ENCODE measurements at regions not wholly inside any gene's neighbourhood (a gene's known extent, or its start where the extent isn't known, plus 50 kb on each side); places are given as distances from the start of the nearest gene placed in this dataset.

GRCh38 chr20:53757472-53757913 is 163.9 kb upstream of the ZNF217 start:
- BruUV-seq (replicated peaks): no TSS peak
- no peaks in the 10 kb centered on the region for H4K20me1 ChIP-seq (ENCODE audit: insufficient read depth, low read length)
- H4K91ac ChIP-seq (ENCODE audit: insufficient read depth, low read depth, low read length): no peak overlapping the region
- H3K79me1 ChIP-seq (ENCODE audit: low read depth in 1 of 2, low read length in 2 of 2): no peaks in the 10 kb centered on the region
- H4K5ac ChIP-seq (ENCODE audit: low read depth, low read length): no peak overlapping the region
- H3K23ac ChIP-seq (ENCODE audit: low read depth, low read length): no peak overlapping the region
- H3K14ac ChIP-seq (replicated peaks; ENCODE audit: low read depth, low read length): no peak overlapping the region
- no peak overlapping the region for H2BK5ac ChIP-seq (ENCODE audit: low read depth, low read length, poor library complexity, severe bottlenecking)
- intact Hi-C loops (cut with micrococcal nuclease): no loop called here
- dilution Hi-C loops (cut with HindIII; ENCODE audit: low sequenced_read_pairs, unreplicated experiment): no loop called here
- no peak overlapping the region for H2AFZ ChIP-seq (replicated peaks; ENCODE audit: low read length, poor library complexity)
- TF ChIP-seq RFX5 (IDR thresholded peaks at IDR 0.05; ENCODE audit: low read depth, low read length) (no peak), NFE2L2 (IDR thresholded peaks at IDR 0.05; ENCODE audit: low read depth, low read length) (no peak), ELK1 (IDR thresholded peaks at IDR 0.05; ENCODE audit: borderline replicate concordance, low read depth, low read length) (no peak), MAFK (IDR thresholded peaks at IDR 0.05; ENCODE audit: low read depth, low read length) (no peak), MXI1 (IDR thresholded peaks at IDR 0.05; ENCODE audit: borderline replicate concordance, low read depth, low read length) (no peak), SMC3 (IDR thresholded peaks at IDR 0.05; ENCODE audit: low read depth, low read length) (no peak), RAD21 (IDR thresholded peaks at IDR 0.05; ENCODE audit: low read length) (no peak), MAZ (IDR thresholded peaks at IDR 0.05; ENCODE audit: borderline replicate concordance, low read depth, low read length) (no peak), USF2 (IDR thresholded peaks at IDR 0.05; ENCODE audit: low read depth, low read length) (no peak), RCOR1 (IDR thresholded peaks at IDR 0.05; ENCODE audit: insufficient replicate concordance, low read length) (no peak), FOS (IDR thresholded peaks at IDR 0.05; ENCODE audit: low read depth, low read length) (no peak), BHLHE40 (IDR thresholded peaks at IDR 0.05; ENCODE audit: low read depth, low read length) (no peak), POLR2A (IDR thresholded peaks at IDR 0.05; ENCODE audit: low read depth, low read length) (no peak), CTCF (conservative IDR thresholded peaks at IDR 0.05; ENCODE audit: low read depth, low read length) (no peak)
- no peak for ATAC-seq (ENCODE audit: low read depth)
- no peak overlapping the region for H2AK9ac ChIP-seq (replicated peaks; ENCODE audit: low read depth, low read length, poor library complexity)
- H3K36me3 ChIP-seq (ENCODE audit: control insufficient read depth, insufficient read depth, low read length): no peaks in the 10 kb centered on the region
- H3K9ac ChIP-seq (ENCODE audit: low read depth, low read length): no peak overlapping the region
- no peak overlapping the region for H2BK120ac ChIP-seq (ENCODE audit: low read depth, low read length)
- DNase-seq: no peak
- no peaks in the 10 kb centered on the region for H3K27me3 ChIP-seq (ENCODE audit: control insufficient read depth, insufficient read depth, low read length)
- H3K27ac ChIP-seq (ENCODE audit: insufficient read depth, low read length): no peak overlapping the region
- in situ Hi-C loops (cut with MboI; ENCODE audit: low sequenced_read_pairs): loop anchor here (10.0 kb wide), 1 partner anchor 173 kb away; no protein-coding TSS in a partner anchor
- no peak overlapping the region for H3K4ac ChIP-seq (ENCODE audit: low read depth, low read length)
- H2AK5ac ChIP-seq (ENCODE audit: low read depth, low read length): no peak overlapping the region
- no peak overlapping the region for H3K56ac ChIP-seq (ENCODE audit: extremely low read depth, insufficient read depth, low read length)
- H3K4me3 ChIP-seq (ENCODE audit: insufficient read depth, low read depth, low read length): no peak overlapping the region
- WGBS, 2 experiments (ENCODE audit: extremely low coverage in 2 of 2, insufficient read length in 1 of 2): 94% methylated on average over 17 of the region's 18 CpGs; no CpG with 5 or more reads in 1 of the 2 experiments
- no peaks in the 10 kb centered on the region for H3K9me3 ChIP-seq (ENCODE audit: control insufficient read depth, insufficient read depth, low read length)
- no peak overlapping the region for H3K4me2 ChIP-seq (ENCODE audit: low read depth, low read length)
- H2BK20ac ChIP-seq (ENCODE audit: low read depth, low read length): no peak overlapping the region
- H3K18ac ChIP-seq (ENCODE audit: low read depth, low read length): no peak overlapping the region
- H3K4me1 ChIP-seq (ENCODE audit: control insufficient read depth, insufficient read depth, low read length): peaks cover 10% of the 10 kb centered on the region
- ChIA-PET CTCF (interaction anchor here (0.6 kb wide), 1 partner anchor 67 kb away, joined by 3 read pairs; no protein-coding TSS in a partner anchor), POLR2A (ENCODE audit: unreplicated experiment) (no interaction called here)
- H4K8ac ChIP-seq (ENCODE audit: low read depth in 2 of 2, low read length in 2 of 2): no peak overlapping the region
- no peak overlapping the region for H2BK15ac ChIP-seq (ENCODE audit: low read depth, low read length)
- H3K9me1 ChIP-seq (ENCODE audit: insufficient read depth, low read length): 0 out of 2 replicates have a peak, but pooled peaks cover 4% of the 10 kb centered on the region

Data from IMR-90 (cell line).